ENCODE measurements at regions not wholly inside any gene's neighbourhood (a gene's known extent, or its start where the extent isn't known, plus 50 kb on each side); places are given as distances from the start of the nearest gene placed in this dataset.
"Not testable (repeated sequence)": the region's sequence is repeated elsewhere in the genome, so short reads cannot be mapped to it uniquely, and the experiment has no call there.

GRCh38 chr7:69182596-69183467 is 415.4 kb upstream of the AUTS2 start:
- no peak for DNase-seq

- DNase-seq: no peak
Observed at GRCh38 chr7:69184339-69184738, 413.9 kb upstream of the AUTS2 start.

GRCh38 chr7:69185170-69185569 is 413.1 kb upstream of the AUTS2 start:
- DNase-seq: no peak

GRCh38 chr7:69186974-69187373 is 411.3 kb upstream of the AUTS2 start:
- DNase-seq: no peak

- DNase-seq: no peak
Observed at GRCh38 chr7:69187824-69188333, 410.4 kb upstream of the AUTS2 start.

- DNase-seq: no peak
Observed at GRCh38 chr7:69189406-69189805, 408.9 kb upstream of the AUTS2 start.

GRCh38 chr7:69190025-69190424 is 408.2 kb upstream of the AUTS2 start:
- DNase-seq: no peak

- DNase-seq: no peak
Observed at GRCh38 chr7:69190763-69191162, 407.5 kb upstream of the AUTS2 start.

GRCh38 chr7:69192134-69192533 is 406.1 kb upstream of the AUTS2 start:
- DNase-seq: no peak

- DNase-seq: no peak
Observed at GRCh38 chr7:69193061-69193460, 405.2 kb upstream of the AUTS2 start.

- no peak for DNase-seq
Observed at GRCh38 chr7:69196593-69196992, 401.7 kb upstream of the AUTS2 start.

- DNase-seq: no peak
Observed at GRCh38 chr7:69198250-69198649, 400.0 kb upstream of the AUTS2 start.

GRCh38 chr7:69199041-69199440 is 399.2 kb upstream of the AUTS2 start:
- DNase-seq: no peak

- no peak for DNase-seq
Observed at GRCh38 chr7:69199661-69200060, 398.6 kb upstream of the AUTS2 start.

- no peak for DNase-seq
Observed at GRCh38 chr7:69203871-69204270, 394.4 kb upstream of the AUTS2 start.

GRCh38 chr7:69204943-69205342 is 393.3 kb upstream of the AUTS2 start:
- no peak for DNase-seq

- DNase-seq: no peak
Observed at GRCh38 chr7:69205581-69205980, 392.7 kb upstream of the AUTS2 start.

- DNase-seq: no peak
Observed at GRCh38 chr7:69208276-69208675, 390.0 kb upstream of the AUTS2 start.

- DNase-seq: no peak
Observed at GRCh38 chr7:69208848-69209247, 389.4 kb upstream of the AUTS2 start.

GRCh38 chr7:69211336-69211735 is 386.9 kb upstream of the AUTS2 start:
- DNase-seq: no peak

GRCh38 chr7:69211739-69212138 is 386.5 kb upstream of the AUTS2 start:
- no peak for DNase-seq

GRCh38 chr7:69213878-69214277 is 384.4 kb upstream of the AUTS2 start:
- DNase-seq: no peak

GRCh38 chr7:69215516-69215915 is 382.8 kb upstream of the AUTS2 start:
- not testable (repeated sequence) for DNase-seq

GRCh38 chr7:69217516-69218350 is 380.5 kb upstream of the AUTS2 start:
- no peak for DNase-seq
